GM23248 (cell line): ENCODE measurements at regions not wholly inside any gene's neighbourhood (a gene's known extent, or its start where the extent isn't known, plus 50 kb on each side); places are given as distances from the start of the nearest gene placed in this dataset.

Source experiments
- DNase-seq: peaks from one replicate; pipeline ENCODE4 v3.0.0-alpha.2; 2015
- H2AFZ ChIP-seq: fragments of 200-600 bp; sonication (generic); 2 replicates; pipeline ENCODE4 v1.6.1; 2016; ENCODE audit warnings: antibody characterized with exemption
- H3F3A ChIP-seq: fragments of 200-600 bp; sonication (generic); 2 replicates; pipeline ENCODE4 v1.6.1; 2016; ENCODE audit warnings: mild to moderate bottlenecking, antibody characterized with exemption, mixed run types; ENCODE audit not compliant: insufficient read depth
- H3K27ac ChIP-seq: fragments of 200-600 bp; sonication (generic); 2 replicates; pipeline ENCODE4 v1.5.1; 2016; ENCODE audit warnings: mild to moderate bottlenecking
- H3K27me3 ChIP-seq: fragments of 200-600 bp; sonication (generic); replicated peaks from 2 replicates; pipeline ENCODE4 v1.6.1; 2016; ENCODE audit warnings: mild to moderate bottlenecking; ENCODE audit not compliant: insufficient read depth
- H3K36me3 ChIP-seq: fragments of 200-600 bp; sonication (generic); 2 replicates; pipeline ENCODE4 v1.6.1; 2016; ENCODE audit warnings: low read depth, mild to moderate bottlenecking
- H3K4me1 ChIP-seq: fragments of 200-600 bp; sonication (generic); 2 replicates; pipeline ENCODE4 v1.6.1; 2016; ENCODE audit warnings: mild to moderate bottlenecking; ENCODE audit not compliant: insufficient read depth
- H3K4me2 ChIP-seq: fragments of 200-600 bp; sonication (generic); one replicate; pipeline ENCODE4 v1.6.1; 2016; ENCODE audit warnings: mild to moderate bottlenecking; ENCODE audit not compliant: unreplicated experiment
- H3K4me3 ChIP-seq: fragments of 200-600 bp; sonication (generic); 2 replicates; pipeline ENCODE4 v1.5.1; 2016; ENCODE audit warnings: mild to moderate bottlenecking
- H3K79me2 ChIP-seq: fragments of 200-600 bp; sonication (generic); 2 replicates; pipeline ENCODE4 v1.6.1; 2016; ENCODE audit warnings: mild to moderate bottlenecking; ENCODE audit not compliant: insufficient read depth
- H3K9ac ChIP-seq: fragments of 200-600 bp; sonication (generic); 2 replicates; pipeline ENCODE4 v1.6.1; 2016; ENCODE audit warnings: mild to moderate bottlenecking
- H3K9me2 ChIP-seq: fragments of 200-600 bp; sonication (generic); 2 replicates; pipeline ENCODE4 v1.6.1; 2016; ENCODE audit warnings: mixed run types, mild to moderate bottlenecking, moderate library complexity; ENCODE audit not compliant: insufficient read depth
- H3K9me3 ChIP-seq: fragments of 200-600 bp; sonication (generic); one replicate; pipeline ENCODE4 v1.6.1; 2017; ENCODE audit warnings: low read depth
- H4K20me1 ChIP-seq: fragments of 200-600 bp; sonication (generic); 2 replicates; pipeline ENCODE4 v1.6.0; 2016; ENCODE audit not compliant: insufficient read depth
- EZH2 ChIP-seq: fragments of 200-600 bp; sonication (generic); IDR thresholded peaks from 2 replicates; pipeline ENCODE4 v1.6.1; 2018; ENCODE audit warnings: antibody characterized with exemption, mild to moderate bottlenecking; ENCODE audit not compliant: insufficient read depth, poor library complexity, severe bottlenecking
- EZH2phosphoT487 ChIP-seq: fragments of 200-600 bp; sonication (generic); IDR thresholded peaks from 2 replicates; pipeline ENCODE4 v1.6.1; 2018; ENCODE audit warnings: antibody characterized with exemption, moderate library complexity, mild to moderate bottlenecking, low read depth; ENCODE audit not compliant: insufficient read depth
- WGBS, 2 experiments: methylation state at CpG; one replicate each; pipeline ENCODE4 v1.1.6; 2015 to 2017; ENCODE audit warnings: low lambda C conversion rate in 2 of 2, low coverage in 1 of 2; ENCODE audit errors: missing lambda C conversion rate in 2 of 2; 5-methylcytosine and 5-hydroxymethylcytosine counted together
- in situ Hi-C: fragments of 300-500 bp; cut with MboI; formaldehyde crosslinking; loops from 2 replicates; pipeline ENCODE4 v1.15.0; 2020

- Histone ChIP-seq H3K27me3 (no peaks in the 10 kb centered on the region), H2AFZ (no peak overlapping the region), H3K27ac (no peak overlapping the region), H3K9me3 (no peaks in the 10 kb centered on the region), H3K4me1 (no peaks in the 10 kb centered on the region), H3K36me3 (no peaks in the 10 kb centered on the region), H3K79me2 (no peaks in the 10 kb centered on the region), H3K4me3 (no peak overlapping the region), H3K9me2 (no peaks in the 10 kb centered on the region), H4K20me1 (no peaks in the 10 kb centered on the region), H3K4me2 (no peak overlapping the region), H3K9ac (no peak overlapping the region), H3F3A (no peaks in the 10 kb centered on the region)
- in situ Hi-C loops, result no loop called here
- DNase-seq, result no peak
- WGBS, 2 experiments, result 85 to 93% methylated on average over 5 of the region's 5 CpGs
- TF ChIP-seq EZH2phosphoT487 (no peak), EZH2 (no peak)
These were observed 87.8 kb upstream of the RPS6KA3 start for GRCh38 chrX:20354505-20354904.

GRCh38 chrX:20352935-20353336 lies 86.2 kb upstream of the RPS6KA3 start:
- no peak overlapping the region for H3K4me3 ChIP-seq
- no peaks in the 10 kb centered on the region for H3K79me2 ChIP-seq
- no peaks in the 10 kb centered on the region for H3K36me3 ChIP-seq
- no peak overlapping the region for H3K27ac ChIP-seq
- H3K9me3 ChIP-seq, result no peaks in the 10 kb centered on the region
- 69 to 87% methylated on average over 3 of the region's 3 CpGs for WGBS, 2 experiments
- H4K20me1 ChIP-seq, result no peaks in the 10 kb centered on the region
- no peak for DNase-seq
- no peaks in the 10 kb centered on the region for H3K27me3 ChIP-seq
- no peak overlapping the region for H3K9ac ChIP-seq
- no peaks in the 10 kb centered on the region for H3K9me2 ChIP-seq
- H3K4me2 ChIP-seq, result no peak overlapping the region
- TF ChIP-seq EZH2, result no peak
- TF ChIP-seq EZH2phosphoT487, result no peak
- no peaks in the 10 kb centered on the region for H3F3A ChIP-seq
- no peak overlapping the region for H2AFZ ChIP-seq
- in situ Hi-C loops, result no loop called here
- no peaks in the 10 kb centered on the region for H3K4me1 ChIP-seq

GRCh38 chrX:20352504-20352903 lies 85.8 kb upstream of the RPS6KA3 start:
- Histone ChIP-seq H3K27ac (no peak overlapping the region), H2AFZ (no peak overlapping the region), H4K20me1 (no peaks in the 10 kb centered on the region), H3K79me2 (no peaks in the 10 kb centered on the region), H3K4me1 (no peaks in the 10 kb centered on the region), H3K4me2 (no peak overlapping the region), H3K9me2 (no peaks in the 10 kb centered on the region), H3K9ac (no peak overlapping the region), H3K27me3 (no peaks in the 10 kb centered on the region), H3K4me3 (no peak overlapping the region), H3K36me3 (no peaks in the 10 kb centered on the region), H3F3A (no peaks in the 10 kb centered on the region), H3K9me3 (no peaks in the 10 kb centered on the region)
- DNase-seq, result no peak
- in situ Hi-C loops, result no loop called here
- 90 to 97% methylated on average over 6 of the region's 6 CpGs for WGBS, 2 experiments
- TF ChIP-seq EZH2phosphoT487 (no peak), EZH2 (no peak)

- Histone ChIP-seq H3K9me2 (no peaks in the 10 kb centered on the region), H3K27ac (no peak overlapping the region), H3K4me1 (no peaks in the 10 kb centered on the region), H3F3A (no peaks in the 10 kb centered on the region), H3K27me3 (no peaks in the 10 kb centered on the region), H3K79me2 (no peaks in the 10 kb centered on the region), H3K4me3 (no peak overlapping the region), H3K4me2 (no peak overlapping the region), H3K9me3 (no peaks in the 10 kb centered on the region), H2AFZ (no peak overlapping the region), H3K9ac (no peak overlapping the region), H3K36me3 (no peaks in the 10 kb centered on the region), H4K20me1 (no peaks in the 10 kb centered on the region)
- WGBS, 2 experiments, result 61 to 78% methylated on average over 3 of the region's 3 CpGs
- DNase-seq, result no peak
- TF ChIP-seq EZH2phosphoT487, result no peak
- TF ChIP-seq EZH2, result no peak
- in situ Hi-C loops, result no loop called here
These were observed 83.9 kb upstream of the RPS6KA3 start for GRCh38 chrX:20350596-20350995.

GRCh38 chrX:20348139-20348538 lies 81.4 kb upstream of the RPS6KA3 start:
- Histone ChIP-seq H3K4me1 (no peaks in the 10 kb centered on the region), H3K9ac (no peak overlapping the region), H3K9me3 (no peaks in the 10 kb centered on the region), H3K9me2 (no peaks in the 10 kb centered on the region), H2AFZ (no peak overlapping the region), H3K79me2 (no peaks in the 10 kb centered on the region), H3K4me3 (no peak overlapping the region), H4K20me1 (no peaks in the 10 kb centered on the region), H3K4me2 (no peak overlapping the region), H3K27ac (no peak overlapping the region), H3K27me3 (no peaks in the 10 kb centered on the region), H3K36me3 (no peaks in the 10 kb centered on the region), H3F3A (no peaks in the 10 kb centered on the region)
- in situ Hi-C loops, result no loop called here
- WGBS, 2 experiments, result 97% methylated on average over 4 of the region's 4 CpGs
- no peak for DNase-seq
- TF ChIP-seq EZH2phosphoT487 (no peak), EZH2 (no peak)
